DOHH2 (cell line): ENCODE measurements at regions not wholly inside any gene's neighbourhood (a gene's known extent, or its start where the extent isn't known, plus 50 kb on each side); places are given as distances from the start of the nearest gene placed in this dataset.
A peak's percentile ranks its signal among the peaks of the same experiment; 100 is the strongest.

Experiments used
- H3F3A ChIP-seq: fragments of 200-600 bp; sonication (generic), shearing (Covaris generic); 2 replicates; pipeline ENCODE4 v1.6.0; 2016; ENCODE audit warnings: antibody characterized with exemption, mild to moderate bottlenecking; ENCODE audit not compliant: control insufficient read depth, insufficient read depth
- H3K27ac ChIP-seq: fragments of 200-600 bp; sonication (generic); 2 replicates; pipeline ENCODE4 v1.5.1; 2014; ENCODE audit warnings: low read depth, mild to moderate bottlenecking, low read length, moderate library complexity
- H3K27me3 ChIP-seq: fragments of 200-600 bp; sonication (generic); 2 replicates; pipeline ENCODE4 v1.6.1; 2014; ENCODE audit warnings: mild to moderate bottlenecking, low read length, mixed read lengths; ENCODE audit not compliant: control insufficient read depth
- H3K36me3 ChIP-seq: fragments of 200-600 bp; sonication (generic); 2 replicates; pipeline ENCODE4 v1.6.1; 2014; ENCODE audit warnings: mild to moderate bottlenecking, low read length, moderate library complexity, mixed read lengths; ENCODE audit not compliant: control insufficient read depth
- H3K4me1 ChIP-seq: fragments of 200-600 bp; sonication (generic); 2 replicates; pipeline ENCODE4 v1.6.1; 2014; ENCODE audit warnings: mild to moderate bottlenecking, low read length, mixed read lengths; ENCODE audit not compliant: control insufficient read depth
- H3K4me2 ChIP-seq: fragments of 200-600 bp; sonication (generic); 2 replicates; pipeline ENCODE4 v1.6.0; 2014; ENCODE audit warnings: mild to moderate bottlenecking, low read length, moderate library complexity
- H3K4me3 ChIP-seq: fragments of 200-600 bp; sonication (generic); 2 replicates; pipeline ENCODE4 v1.5.1; 2014; ENCODE audit warnings: mild to moderate bottlenecking, low read length, mixed read lengths
- H3K79me2 ChIP-seq: fragments of 200-600 bp; sonication (generic); 2 replicates; pipeline ENCODE4 v1.6.1; 2014; ENCODE audit warnings: mild to moderate bottlenecking, low read length, mixed read lengths; ENCODE audit not compliant: control insufficient read depth
- H3K9me2 ChIP-seq: fragments of 200-600 bp; sonication (generic); replicated peaks from 2 replicates; pipeline ENCODE4 v1.6.1; 2014; ENCODE audit warnings: mild to moderate bottlenecking, low read length, mixed read lengths; ENCODE audit not compliant: control insufficient read depth
- H3K9me3 ChIP-seq: fragments of 200-600 bp; sonication (generic); 2 replicates; pipeline ENCODE4 v1.6.1; 2014; ENCODE audit warnings: antibody characterized with exemption, low read length, mixed read lengths; ENCODE audit not compliant: control insufficient read depth, insufficient read depth
- H4K20me1 ChIP-seq: fragments of 200-600 bp; sonication (generic); 2 replicates; pipeline ENCODE4 v1.6.0; 2014; ENCODE audit warnings: low read depth, mild to moderate bottlenecking, antibody characterized with exemption, low read length, moderate library complexity; ENCODE audit not compliant: control insufficient read depth, insufficient read depth
- EZH2phosphoT487 ChIP-seq: fragments of 200-600 bp; sonication (generic); IDR thresholded peaks from 2 replicates; pipeline ENCODE4 v1.6.1; 2017; ENCODE audit warnings: borderline replicate concordance, mild to moderate bottlenecking, antibody characterized with exemption, low read length, moderate library complexity, mixed read lengths
- TF ChIP-seq, protein P1 (sequence below): fragments of 200-600 bp; sonication (generic); IDR thresholded peaks from one replicate; pipeline ENCODE4 v1.5.1; 2014; ENCODE audit warnings: antibody characterized with exemption, mild to moderate bottlenecking, low read depth, low read length; ENCODE audit not compliant: poor library complexity, severe bottlenecking

DNA sequence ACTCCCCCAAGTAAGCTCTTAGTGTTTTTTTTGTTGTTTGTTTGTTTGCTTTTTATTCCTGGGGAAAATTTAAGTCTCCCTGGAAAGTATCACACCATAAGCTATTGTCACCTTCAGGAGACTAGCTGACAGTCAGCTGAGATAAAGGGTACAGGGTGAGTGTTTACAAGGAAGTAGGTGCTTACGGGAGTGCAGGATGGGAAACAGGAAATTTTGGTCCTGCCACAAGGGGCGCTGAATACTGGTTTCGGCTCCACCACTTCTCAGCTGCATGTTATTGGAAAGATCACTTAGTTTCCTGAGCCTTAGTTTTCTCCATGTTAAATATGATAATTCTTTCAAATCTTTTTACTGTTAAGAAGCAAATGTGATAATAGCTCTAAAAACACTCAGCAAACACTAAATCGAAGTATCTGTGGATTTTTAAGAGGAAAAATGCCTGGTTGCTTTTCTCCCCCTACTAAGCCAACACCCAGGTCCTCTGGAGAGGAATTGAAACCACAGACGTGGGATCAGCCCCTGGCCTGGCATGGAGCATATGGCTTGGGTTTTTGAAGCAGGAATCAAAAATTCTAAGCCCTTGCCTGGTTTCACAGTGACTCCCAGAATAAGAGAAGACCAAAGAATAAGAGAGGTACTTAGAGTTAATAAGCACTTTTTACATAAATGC is 90.7 kb downstream of the SCN11A start:
- Histone ChIP-seq H3F3A (no peaks in the 10 kb centered on the region), H3K4me3 (no peak overlapping the region), H3K4me2 (no peak overlapping the region), H3K36me3 (no peaks in the 10 kb centered on the region), H4K20me1 (no peaks in the 10 kb centered on the region), H3K79me2 (no peaks in the 10 kb centered on the region), H3K27me3 (no peaks in the 10 kb centered on the region), H3K27ac (no peak overlapping the region), H3K4me1 (no peaks in the 10 kb centered on the region), H3K9me3 (no peaks in the 10 kb centered on the region), H3K9me2 (no peaks in the 10 kb centered on the region)
- TF ChIP-seq, protein P1, sequence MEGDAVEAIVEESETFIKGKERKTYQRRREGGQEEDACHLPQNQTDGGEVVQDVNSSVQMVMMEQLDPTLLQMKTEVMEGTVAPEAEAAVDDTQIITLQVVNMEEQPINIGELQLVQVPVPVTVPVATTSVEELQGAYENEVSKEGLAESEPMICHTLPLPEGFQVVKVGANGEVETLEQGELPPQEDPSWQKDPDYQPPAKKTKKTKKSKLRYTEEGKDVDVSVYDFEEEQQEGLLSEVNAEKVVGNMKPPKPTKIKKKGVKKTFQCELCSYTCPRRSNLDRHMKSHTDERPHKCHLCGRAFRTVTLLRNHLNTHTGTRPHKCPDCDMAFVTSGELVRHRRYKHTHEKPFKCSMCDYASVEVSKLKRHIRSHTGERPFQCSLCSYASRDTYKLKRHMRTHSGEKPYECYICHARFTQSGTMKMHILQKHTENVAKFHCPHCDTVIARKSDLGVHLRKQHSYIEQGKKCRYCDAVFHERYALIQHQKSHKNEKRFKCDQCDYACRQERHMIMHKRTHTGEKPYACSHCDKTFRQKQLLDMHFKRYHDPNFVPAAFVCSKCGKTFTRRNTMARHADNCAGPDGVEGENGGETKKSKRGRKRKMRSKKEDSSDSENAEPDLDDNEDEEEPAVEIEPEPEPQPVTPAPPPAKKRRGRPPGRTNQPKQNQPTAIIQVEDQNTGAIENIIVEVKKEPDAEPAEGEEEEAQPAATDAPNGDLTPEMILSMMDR, result peak; percentile 75
- no peak for TF ChIP-seq EZH2phosphoT487

DNA sequence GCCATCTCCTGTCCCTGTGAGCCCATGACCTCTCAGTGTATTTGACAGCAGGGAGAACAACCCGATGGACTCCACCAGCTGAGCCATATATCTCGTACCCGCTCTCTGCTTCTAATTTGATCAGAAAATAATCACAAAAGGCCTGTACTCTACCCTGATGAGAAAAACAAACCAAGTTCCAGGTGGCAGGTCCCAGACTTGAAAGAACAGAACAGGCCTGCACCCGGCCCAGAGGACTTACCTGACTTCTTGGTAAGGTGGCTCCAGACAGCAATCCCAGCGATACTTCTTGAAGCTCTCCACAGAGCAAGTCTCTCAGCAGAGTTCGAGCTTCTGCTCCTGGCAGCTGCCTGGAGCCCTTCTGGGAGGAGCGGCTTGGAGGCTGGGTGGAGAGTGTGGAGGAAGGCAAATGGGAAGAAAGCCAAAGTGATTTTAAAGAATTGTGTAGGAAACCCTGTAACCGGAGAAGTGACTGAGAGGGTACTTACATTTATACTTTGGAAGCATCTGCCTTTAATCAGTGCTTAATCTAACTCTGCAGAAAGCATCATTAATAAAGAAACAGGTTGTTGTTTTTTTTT is 91.6 kb downstream of the SCN11A start:
- H3K4me1 ChIP-seq, result no peaks in the 10 kb centered on the region
- H3K4me2 ChIP-seq, result no peak overlapping the region
- no peaks in the 10 kb centered on the region for H3K27me3 ChIP-seq
- no peaks in the 10 kb centered on the region for H3K9me2 ChIP-seq
- no peaks in the 10 kb centered on the region for H3K36me3 ChIP-seq
- H3K4me3 ChIP-seq, result no peak overlapping the region
- no peaks in the 10 kb centered on the region for H4K20me1 ChIP-seq
- no peaks in the 10 kb centered on the region for H3K79me2 ChIP-seq
- no peaks in the 10 kb centered on the region for H3K9me3 ChIP-seq
- no peaks in the 10 kb centered on the region for H3F3A ChIP-seq
- no peak overlapping the region for H3K27ac ChIP-seq
- TF ChIP-seq, protein P1, result no peak
- TF ChIP-seq EZH2phosphoT487, result no peak

DNA sequence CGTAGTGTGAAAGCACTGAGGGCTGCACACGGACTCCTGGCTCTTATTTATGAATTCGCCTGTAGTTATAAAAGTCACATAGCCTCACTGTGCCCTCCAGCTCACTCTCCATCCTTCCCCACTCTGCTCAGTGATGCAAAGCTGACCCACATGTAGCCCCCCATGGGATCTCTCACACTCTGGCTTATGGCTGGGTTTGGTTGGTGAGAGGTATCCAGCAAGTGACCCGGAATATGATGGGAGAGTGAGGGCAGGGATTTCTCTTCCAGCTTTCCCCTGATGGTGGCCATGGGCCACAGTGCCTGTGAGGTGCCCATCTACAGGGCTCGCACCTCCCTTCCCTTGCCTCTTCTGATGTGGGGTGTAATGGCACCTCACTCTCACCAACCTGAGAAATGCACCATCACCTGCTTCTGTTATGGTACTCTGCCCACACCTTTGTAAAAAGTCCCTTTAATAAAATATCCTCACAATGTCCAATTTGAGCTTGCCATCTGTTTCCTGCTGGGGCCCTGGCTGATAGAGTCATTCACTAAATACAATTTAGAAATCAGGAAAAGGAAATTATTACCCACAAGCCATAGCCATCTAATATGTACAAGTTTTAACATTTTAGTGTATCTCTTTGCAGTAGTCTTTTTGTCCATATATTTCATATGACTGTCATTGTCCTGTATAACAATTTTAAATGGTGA is 93.6 kb downstream of the SCN11A start:
- Histone ChIP-seq H3K9me3 (no peaks in the 10 kb centered on the region), H3K27me3 (peaks cover 3% of the 10 kb centered on the region; the same call in 1 of the 2 replicates), H3F3A (no peaks in the 10 kb centered on the region), H4K20me1 (no peaks in the 10 kb centered on the region), H3K9me2 (no peaks in the 10 kb centered on the region), H3K4me3 (no peak overlapping the region), H3K4me1 (no peaks in the 10 kb centered on the region), H3K4me2 (no peak overlapping the region), H3K79me2 (no peaks in the 10 kb centered on the region), H3K36me3 (no peaks in the 10 kb centered on the region), H3K27ac (no peak overlapping the region)
- no peak for TF ChIP-seq EZH2phosphoT487
- TF ChIP-seq, protein P1, result no peak
